ENCODE measurements at regions not wholly inside any gene's neighbourhood (a gene's known extent, or its start where the extent isn't known, plus 50 kb on each side); places are given as distances from the start of the nearest gene placed in this dataset.

GRCh38 chr5:61596265-61596664 is 264.2 kb downstream of the ZSWIM6 start:
- no peaks in the 10 kb centered on the region for H3K36me3 ChIP-seq
- intact Hi-C loops (cut with DNase I): no loop called here
- DNase-seq: no peak
- 77 to 93% methylated on average over 1 of the region's 1 CpG for WGBS, 2 donors
- no peaks in the 10 kb centered on the region for H3K27me3 ChIP-seq
- no peak for ATAC-seq
- TF ChIP-seq, protein P1, sequence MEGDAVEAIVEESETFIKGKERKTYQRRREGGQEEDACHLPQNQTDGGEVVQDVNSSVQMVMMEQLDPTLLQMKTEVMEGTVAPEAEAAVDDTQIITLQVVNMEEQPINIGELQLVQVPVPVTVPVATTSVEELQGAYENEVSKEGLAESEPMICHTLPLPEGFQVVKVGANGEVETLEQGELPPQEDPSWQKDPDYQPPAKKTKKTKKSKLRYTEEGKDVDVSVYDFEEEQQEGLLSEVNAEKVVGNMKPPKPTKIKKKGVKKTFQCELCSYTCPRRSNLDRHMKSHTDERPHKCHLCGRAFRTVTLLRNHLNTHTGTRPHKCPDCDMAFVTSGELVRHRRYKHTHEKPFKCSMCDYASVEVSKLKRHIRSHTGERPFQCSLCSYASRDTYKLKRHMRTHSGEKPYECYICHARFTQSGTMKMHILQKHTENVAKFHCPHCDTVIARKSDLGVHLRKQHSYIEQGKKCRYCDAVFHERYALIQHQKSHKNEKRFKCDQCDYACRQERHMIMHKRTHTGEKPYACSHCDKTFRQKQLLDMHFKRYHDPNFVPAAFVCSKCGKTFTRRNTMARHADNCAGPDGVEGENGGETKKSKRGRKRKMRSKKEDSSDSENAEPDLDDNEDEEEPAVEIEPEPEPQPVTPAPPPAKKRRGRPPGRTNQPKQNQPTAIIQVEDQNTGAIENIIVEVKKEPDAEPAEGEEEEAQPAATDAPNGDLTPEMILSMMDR (IDR thresholded peaks at IDR 0.05): no peak
- peaks cover 0 to 16% (median 0%) of the 10 kb centered on the region in 9 donors for H3K4me1 ChIP-seq
- no peak overlapping the region for H3K4me3 ChIP-seq
- peaks cover 0 to 3% (median 0%) of the 10 kb centered on the region in 11 donors for H3K9me3 ChIP-seq
- no peak overlapping the region for H3K27ac ChIP-seq

DNA sequence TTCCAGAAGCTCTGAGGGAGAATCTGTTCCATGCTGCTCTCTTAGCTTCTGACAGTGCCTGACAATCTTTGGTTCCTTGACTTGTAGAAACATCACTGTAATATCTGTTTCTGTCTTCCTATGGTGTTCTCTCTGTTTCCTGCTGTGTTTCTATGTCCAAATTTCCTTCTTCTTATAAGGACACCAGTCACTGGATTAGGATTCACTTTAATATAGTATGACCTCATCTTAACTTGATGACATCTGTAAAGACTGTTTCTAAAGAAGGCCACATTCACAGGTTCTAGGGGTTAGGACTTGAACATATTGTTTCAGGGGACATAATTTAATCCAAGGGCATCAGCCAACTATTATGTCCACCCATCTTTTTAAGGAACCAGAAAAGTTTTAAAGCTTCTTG is 265.6 kb downstream of the ZSWIM6 start:
- ATAC-seq (no peak), DNase-seq (no peak)
- Histone ChIP-seq H3K4me3 (no peak overlapping the region), H3K27ac (no peak overlapping the region), H3K9me3 (peaks cover 0 to 3% (median 0%) of the 10 kb centered on the region in 11 donors), H3K4me1 (peaks cover 0 to 16% (median 0%) of the 10 kb centered on the region in 9 donors), H3K36me3 (no peaks in the 10 kb centered on the region), H3K27me3 (no peaks in the 10 kb centered on the region)
- intact Hi-C loops (cut with DNase I): no loop called here
- TF ChIP-seq, protein P1 (IDR thresholded peaks at IDR 0.05): no peak

DNA sequence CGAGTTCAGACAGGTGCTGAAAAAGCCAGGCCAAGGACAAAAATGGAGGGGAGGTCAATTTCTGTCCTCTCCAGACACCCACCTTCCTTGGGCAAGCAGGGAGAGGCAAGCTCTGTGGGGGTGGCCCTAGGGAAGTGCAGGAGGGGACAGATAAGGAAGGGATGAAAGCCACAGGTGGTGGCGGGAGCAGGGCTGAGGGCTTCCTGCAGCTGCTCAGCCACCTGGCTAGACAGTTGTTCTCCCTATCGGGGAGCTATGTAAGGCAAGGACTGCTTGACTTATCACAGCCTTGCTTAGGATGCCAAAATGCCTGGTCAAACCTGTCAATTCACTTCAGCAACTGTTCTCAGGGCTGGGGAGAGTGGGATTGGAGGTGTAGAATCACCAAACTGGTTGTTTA is 266.1 kb downstream of the ZSWIM6 start:
- ATAC-seq (no peak), DNase-seq (no peak)
- no peaks in the 10 kb centered on the region for H3K27me3 ChIP-seq
- H3K27ac ChIP-seq: no peak overlapping the region
- no peaks in the 10 kb centered on the region for H3K36me3 ChIP-seq
- H3K4me3 ChIP-seq: no peak overlapping the region
- TF ChIP-seq, protein P1 (IDR thresholded peaks at IDR 0.05): no peak
- peaks cover 0 to 21% (median under 1%) of the 10 kb centered on the region in 9 donors for H3K4me1 ChIP-seq
- intact Hi-C loops (cut with DNase I): no loop called here
- H3K9me3 ChIP-seq: peaks cover 0 to 3% (median 0%) of the 10 kb centered on the region in 11 donors
- WGBS, 2 donors: 80 to 81% methylated on average over 3 of the region's 3 CpGs

GRCh38 chr5:61599370-61600122 is 267.5 kb downstream of the ZSWIM6 start:
- ATAC-seq (peak in 4 of 8 donors; percentile 27 to 68 (median 38)), DNase-seq (no peak)

More at GRCh38 chr5:61599370-61600122, 267.5 kb downstream of the ZSWIM6 start:
- peak overlapping the region in 1 of 10 donors; percentile 39 for H3K27ac ChIP-seq
- no peak overlapping the region for H3K4me3 ChIP-seq
- TF ChIP-seq, protein P1 (IDR thresholded peaks at IDR 0.05): no peak
- H3K27me3 ChIP-seq: no peaks in the 10 kb centered on the region
- intact Hi-C loops (cut with DNase I): loop anchor here in 1 of 10 donors (1.0 kb wide), 1 partner anchor 24 kb away; no protein-coding TSS in a partner anchor
- no peaks in the 10 kb centered on the region for H3K36me3 ChIP-seq
- peaks cover 0 to 28% (median 8%) of the 10 kb centered on the region in 9 donors for H3K4me1 ChIP-seq
- 55 to 61% methylated on average over 5 of the region's 5 CpGs for WGBS, 2 donors
- peaks cover 0 to 3% (median 0%) of the 10 kb centered on the region in 11 donors for H3K9me3 ChIP-seq
